ENCODE measurements at regions not wholly inside any gene's neighbourhood (a gene's known extent, or its start where the extent isn't known, plus 50 kb on each side); places are given as distances from the start of the nearest gene placed in this dataset.

DNA sequence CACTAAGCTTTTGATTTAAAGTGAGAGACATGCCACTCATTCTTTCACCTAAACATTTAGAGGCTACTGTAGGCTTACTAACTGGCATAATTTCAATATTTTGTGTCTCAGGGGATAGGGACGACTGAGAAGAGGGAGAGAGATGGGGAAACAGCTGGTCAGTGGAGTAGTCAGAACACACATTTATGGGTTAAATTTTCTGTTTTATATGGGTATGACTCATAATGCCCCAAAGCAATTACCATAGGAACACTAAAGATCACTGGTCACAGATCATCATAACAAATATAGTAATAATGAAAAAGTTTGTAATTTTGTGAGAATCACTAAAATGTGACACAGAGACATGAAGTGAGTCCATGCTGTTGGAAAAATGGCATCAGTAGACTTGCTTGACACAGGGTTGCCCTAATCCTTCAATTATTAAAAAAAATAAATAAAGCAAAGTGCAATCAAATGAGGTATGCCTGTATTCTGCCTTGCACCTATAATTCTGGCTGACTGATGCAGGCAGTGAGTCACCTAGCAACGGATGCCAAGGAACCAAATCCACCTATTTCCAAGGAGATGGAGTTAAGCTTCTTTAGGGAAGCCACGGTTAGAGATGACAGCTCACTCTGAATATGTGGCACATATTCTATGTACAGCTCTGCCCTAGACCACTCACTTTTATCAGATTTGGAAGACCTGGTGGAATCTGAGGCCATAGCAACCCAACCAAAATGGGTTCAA lies 166.1 kb downstream of the MARCHF11 start:
- Mint-ChIP-seq H3K4me1 (ENCODE audit: low read depth) (no peaks in the 10 kb centered on the region), H3K36me3 (ENCODE audit: low read depth) (no peaks in the 10 kb centered on the region), H3K27me3 (ENCODE audit: low read depth) (peaks cover 14% of the 10 kb centered on the region), H3K4me3 (ENCODE audit: unreplicated experiment) (no peak overlapping the region), H3K27ac (ENCODE audit: unreplicated experiment) (no peak overlapping the region), H3K9me3 (ENCODE audit: low read depth) (peaks cover 22% of the 10 kb centered on the region)
- TF ChIP-seq, protein P1, sequence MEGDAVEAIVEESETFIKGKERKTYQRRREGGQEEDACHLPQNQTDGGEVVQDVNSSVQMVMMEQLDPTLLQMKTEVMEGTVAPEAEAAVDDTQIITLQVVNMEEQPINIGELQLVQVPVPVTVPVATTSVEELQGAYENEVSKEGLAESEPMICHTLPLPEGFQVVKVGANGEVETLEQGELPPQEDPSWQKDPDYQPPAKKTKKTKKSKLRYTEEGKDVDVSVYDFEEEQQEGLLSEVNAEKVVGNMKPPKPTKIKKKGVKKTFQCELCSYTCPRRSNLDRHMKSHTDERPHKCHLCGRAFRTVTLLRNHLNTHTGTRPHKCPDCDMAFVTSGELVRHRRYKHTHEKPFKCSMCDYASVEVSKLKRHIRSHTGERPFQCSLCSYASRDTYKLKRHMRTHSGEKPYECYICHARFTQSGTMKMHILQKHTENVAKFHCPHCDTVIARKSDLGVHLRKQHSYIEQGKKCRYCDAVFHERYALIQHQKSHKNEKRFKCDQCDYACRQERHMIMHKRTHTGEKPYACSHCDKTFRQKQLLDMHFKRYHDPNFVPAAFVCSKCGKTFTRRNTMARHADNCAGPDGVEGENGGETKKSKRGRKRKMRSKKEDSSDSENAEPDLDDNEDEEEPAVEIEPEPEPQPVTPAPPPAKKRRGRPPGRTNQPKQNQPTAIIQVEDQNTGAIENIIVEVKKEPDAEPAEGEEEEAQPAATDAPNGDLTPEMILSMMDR (IDR thresholded peaks at IDR 0.05): no peak
- DNase-seq (ENCODE audit: low spot score): no peak

DNA sequence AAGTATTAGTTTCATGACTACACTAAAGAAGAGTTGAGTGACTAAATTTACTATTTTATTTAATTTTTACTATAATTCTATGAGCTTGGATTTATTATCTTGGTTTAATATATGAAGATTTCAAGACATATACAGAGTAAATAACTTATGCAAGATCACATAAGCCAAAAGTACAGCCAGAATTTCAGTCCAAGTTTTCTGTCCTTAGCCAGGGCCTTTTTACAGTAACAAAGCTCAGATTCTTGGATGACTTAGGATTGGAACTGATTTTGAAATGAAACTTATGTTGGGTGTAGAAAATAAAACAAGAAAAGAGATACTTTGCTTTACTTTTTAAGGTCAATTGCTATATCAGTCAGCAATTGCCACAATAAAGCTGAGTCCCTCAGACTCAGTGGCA lies 170.3 kb downstream of the MARCHF11 start:
- Mint-ChIP-seq H3K4me3 (ENCODE audit: unreplicated experiment) (no peak overlapping the region), H3K4me1 (ENCODE audit: low read depth) (no peaks in the 10 kb centered on the region), H3K27me3 (ENCODE audit: low read depth) (peaks cover 2% of the 10 kb centered on the region), H3K36me3 (ENCODE audit: low read depth) (no peaks in the 10 kb centered on the region), H3K27ac (ENCODE audit: unreplicated experiment) (no peak overlapping the region), H3K9me3 (ENCODE audit: low read depth) (peaks cover 15% of the 10 kb centered on the region)
- TF ChIP-seq, protein P1 (IDR thresholded peaks at IDR 0.05): no peak
- no peak for DNase-seq (ENCODE audit: low spot score)

DNA sequence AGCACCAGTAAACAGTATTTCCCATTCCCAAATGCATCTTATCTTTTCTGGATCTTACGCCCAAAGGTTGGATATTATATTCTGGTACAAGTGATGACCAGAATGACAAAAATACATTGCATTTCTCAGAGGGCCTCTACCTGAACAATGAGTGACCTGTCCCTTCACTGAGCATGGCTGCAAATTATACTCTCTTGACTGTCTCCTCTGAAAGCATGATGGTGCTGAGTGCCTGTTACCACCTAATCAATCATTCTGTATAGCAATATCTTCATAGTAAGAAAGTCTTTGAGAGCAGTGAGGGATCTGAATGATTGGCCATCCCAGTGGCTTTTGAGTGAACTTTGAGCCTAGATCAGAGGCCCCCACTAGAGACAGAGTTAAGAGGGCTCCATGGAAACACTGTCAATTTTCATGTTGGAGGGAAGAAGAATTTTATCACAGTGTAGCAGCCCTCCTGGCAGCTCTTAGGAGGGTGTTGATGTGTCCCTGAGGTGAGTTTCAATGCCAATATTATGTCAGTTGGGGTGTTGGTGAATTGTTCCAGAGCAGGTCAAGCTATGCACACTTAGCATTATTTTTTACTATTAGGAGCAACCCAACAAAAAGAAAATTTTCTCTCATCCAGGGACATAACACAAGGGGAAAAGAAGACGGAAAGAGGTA lies 171.7 kb downstream of the MARCHF11 start:
- TF ChIP-seq, protein P1 (IDR thresholded peaks at IDR 0.05): no peak
- H3K27ac Mint-ChIP-seq (ENCODE audit: unreplicated experiment): no peak overlapping the region
- H3K36me3 Mint-ChIP-seq (ENCODE audit: low read depth): no peaks in the 10 kb centered on the region
- peaks cover 6% of the 10 kb centered on the region for H3K27me3 Mint-ChIP-seq (ENCODE audit: low read depth)
- DNase-seq (ENCODE audit: low spot score): no peak
- H3K4me3 Mint-ChIP-seq (ENCODE audit: unreplicated experiment): no peak overlapping the region
- H3K9me3 Mint-ChIP-seq (ENCODE audit: low read depth): peaks cover 18% of the 10 kb centered on the region
- no peaks in the 10 kb centered on the region for H3K4me1 Mint-ChIP-seq (ENCODE audit: low read depth)

DNA sequence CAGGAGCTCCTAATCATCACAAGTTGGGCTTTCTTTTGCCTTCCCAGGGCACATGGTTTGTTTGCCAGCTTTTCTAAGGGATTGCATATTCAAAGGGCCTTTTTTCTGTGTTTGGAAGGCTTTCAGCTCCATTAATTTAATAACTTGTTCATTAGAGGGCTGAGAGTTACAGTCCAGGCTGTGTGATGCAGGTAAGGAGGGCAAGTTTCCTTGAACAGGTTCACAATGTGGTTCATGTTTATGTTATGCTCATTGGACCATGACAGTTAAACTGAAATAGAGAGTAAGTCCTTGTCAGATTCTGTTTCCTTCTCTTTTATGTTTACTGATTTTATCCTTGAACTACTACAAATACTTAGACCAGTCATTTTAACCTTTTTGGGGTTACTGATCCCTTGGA lies 174.4 kb downstream of the MARCHF11 start:
- no peak overlapping the region for H3K27ac Mint-ChIP-seq (ENCODE audit: unreplicated experiment)
- peaks cover 4% of the 10 kb centered on the region for H3K36me3 Mint-ChIP-seq (ENCODE audit: low read depth)
- H3K4me3 Mint-ChIP-seq (ENCODE audit: unreplicated experiment): no peak overlapping the region
- no peak for DNase-seq (ENCODE audit: low spot score)
- H3K4me1 Mint-ChIP-seq (ENCODE audit: low read depth): no peaks in the 10 kb centered on the region
- H3K9me3 Mint-ChIP-seq (ENCODE audit: low read depth): peaks cover 23% of the 10 kb centered on the region
- TF ChIP-seq, protein P1 (IDR thresholded peaks at IDR 0.05): no peak
- H3K27me3 Mint-ChIP-seq (ENCODE audit: low read depth): peaks cover 11% of the 10 kb centered on the region

DNA sequence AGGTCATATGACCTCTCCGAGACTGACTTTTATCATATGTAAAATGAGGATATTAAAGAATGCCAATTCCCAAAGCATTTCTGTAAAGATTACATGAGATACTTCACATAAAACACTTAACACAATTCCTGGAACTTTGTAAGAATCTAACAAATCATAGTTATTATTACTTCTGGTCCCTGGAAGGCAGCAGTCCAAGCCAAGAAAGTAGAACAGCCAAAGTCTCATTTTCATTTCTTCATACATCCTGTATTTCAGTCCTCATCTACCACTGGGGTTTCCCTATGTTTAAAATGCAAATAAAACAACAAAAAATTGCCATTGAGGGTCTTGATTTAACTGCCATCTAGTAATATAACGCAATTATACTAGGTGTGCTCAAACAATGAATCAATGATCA lies 179.5 kb downstream of the MARCHF11 start:
- no peaks in the 10 kb centered on the region for H3K4me1 Mint-ChIP-seq (ENCODE audit: low read depth)
- H3K36me3 Mint-ChIP-seq (ENCODE audit: low read depth): peaks cover 4% of the 10 kb centered on the region
- H3K27me3 Mint-ChIP-seq (ENCODE audit: low read depth): peaks cover 21% of the 10 kb centered on the region
- TF ChIP-seq, protein P1 (IDR thresholded peaks at IDR 0.05): no peak
- H3K4me3 Mint-ChIP-seq (ENCODE audit: unreplicated experiment): no peak overlapping the region
- DNase-seq (ENCODE audit: low spot score): no peak
- H3K27ac Mint-ChIP-seq (ENCODE audit: unreplicated experiment): no peak overlapping the region
- peaks cover 13% of the 10 kb centered on the region for H3K9me3 Mint-ChIP-seq (ENCODE audit: low read depth)
